Effector memory CD4-positive, alpha-beta T cell (primary cell): ENCODE measurements at regions not wholly inside any gene's neighbourhood (a gene's known extent, or its start where the extent isn't known, plus 50 kb on each side); places are given as distances from the start of the nearest gene placed in this dataset.
"Not testable (repeated sequence)": the region's sequence is repeated elsewhere in the genome, so short reads cannot be mapped to it uniquely, and the experiment has no call there.

Experiments used
- DNase-seq, 3 donors: peaks; one replicate each; pipeline ENCODE4 v3.0.0-alpha.2; 2020
- H3K27ac ChIP-seq: 2 replicates; pipeline ENCODE4 v1.7.0; 2013; ENCODE audit warnings: mild to moderate bottlenecking, low read length, moderate library complexity; ENCODE audit not compliant: insufficient read depth, poor library complexity, severe bottlenecking
- H3K27me3 ChIP-seq: replicated peaks from 2 replicates; pipeline ENCODE4 v1.7.0; 2013; ENCODE audit warnings: mild to moderate bottlenecking, low read length; ENCODE audit not compliant: insufficient read depth, control insufficient read depth, poor library complexity, severe bottlenecking
- H3K36me3 ChIP-seq: 2 replicates; pipeline ENCODE4 v1.7.0; 2013; ENCODE audit warnings: mild to moderate bottlenecking, low read length, moderate library complexity; ENCODE audit not compliant: control insufficient read depth, insufficient read depth
- H3K4me1 ChIP-seq: 2 replicates; pipeline ENCODE4 v1.7.0; 2013; ENCODE audit warnings: low read length, mild to moderate bottlenecking; ENCODE audit not compliant: control insufficient read depth, insufficient read depth, poor library complexity, severe bottlenecking
- H3K4me3 ChIP-seq: 2 replicates; pipeline ENCODE4 v1.7.0; 2013; ENCODE audit warnings: low read length, low read depth, mild to moderate bottlenecking; ENCODE audit not compliant: insufficient read depth, poor library complexity, severe bottlenecking
- H3K9me3 ChIP-seq: 2 replicates; pipeline ENCODE4 v1.7.0; 2013; ENCODE audit warnings: mild to moderate bottlenecking, low read length, moderate library complexity; ENCODE audit not compliant: control insufficient read depth

DNA sequence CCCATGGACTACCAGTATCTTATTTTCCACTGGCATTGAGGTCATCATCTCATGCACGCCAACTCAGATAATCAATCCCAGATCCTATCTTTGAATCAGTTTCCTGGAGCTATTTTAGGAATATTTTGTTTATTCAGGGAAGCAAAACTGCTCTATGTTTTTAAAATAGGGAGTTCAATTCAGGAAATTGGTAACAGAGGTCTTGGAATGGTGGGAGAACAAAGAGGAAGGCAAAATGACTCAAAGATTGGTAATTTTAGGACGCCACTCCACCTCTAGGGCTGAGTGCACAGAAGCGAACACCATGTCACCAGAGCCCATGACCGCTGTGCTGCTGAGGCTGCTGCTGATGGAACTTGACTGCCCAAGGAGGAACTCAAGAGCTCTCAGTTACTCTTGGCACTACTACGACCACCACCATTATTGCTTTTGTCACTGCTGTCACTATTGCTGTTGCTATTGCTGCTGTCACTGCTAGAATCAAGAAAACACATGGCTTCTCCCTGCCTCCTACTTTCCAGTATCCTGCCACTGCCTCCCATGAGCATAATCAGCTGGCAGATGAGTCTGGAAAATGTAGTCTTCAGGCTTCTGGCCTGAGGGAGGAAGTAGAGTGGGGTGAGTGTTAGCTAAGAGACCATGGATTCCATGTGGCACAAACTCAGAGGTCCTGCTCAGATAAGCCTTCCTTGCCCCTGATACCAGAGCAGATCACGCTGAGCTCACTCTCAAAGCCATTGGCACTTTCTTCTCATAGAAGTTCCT, 71.6 kb upstream of the CNIH3 start:
- H3K4me3 ChIP-seq: no peak overlapping the region
- no peak overlapping the region for H3K27ac ChIP-seq
- DNase-seq: no peak
- H3K9me3 ChIP-seq: no peaks in the 10 kb centered on the region
- no peaks in the 10 kb centered on the region for H3K27me3 ChIP-seq
- H3K36me3 ChIP-seq: no peaks in the 10 kb centered on the region
- H3K4me1 ChIP-seq: no peaks in the 10 kb centered on the region

DNA sequence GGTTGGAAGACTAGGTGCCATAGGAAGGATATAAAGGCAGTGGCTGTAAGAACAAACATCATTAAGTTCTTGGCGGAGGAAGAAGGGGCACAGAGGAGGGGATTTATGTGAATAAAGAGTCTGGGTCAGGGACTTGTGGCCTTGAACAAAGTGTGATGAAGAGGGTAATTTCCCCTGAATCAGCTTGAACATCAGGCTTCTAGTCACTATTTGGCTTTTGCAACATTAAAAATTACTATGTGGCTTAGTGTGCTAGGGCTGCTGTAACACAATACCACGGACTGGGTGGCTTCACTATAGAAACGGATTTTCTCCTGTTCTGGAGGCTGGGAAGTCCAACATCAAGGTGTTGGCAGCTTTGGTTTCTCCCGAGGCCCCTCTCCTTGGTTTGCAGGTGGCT, 70.5 kb upstream of the CNIH3 start:
- Histone ChIP-seq H3K36me3 (no peaks in the 10 kb centered on the region), H3K9me3 (no peaks in the 10 kb centered on the region), H3K4me3 (no peak overlapping the region), H3K27ac (no peak overlapping the region), H3K4me1 (no peaks in the 10 kb centered on the region), H3K27me3 (no peaks in the 10 kb centered on the region)
- no peak for DNase-seq

- Histone ChIP-seq H3K27me3 (no peaks in the 10 kb centered on the region), H3K9me3 (no peaks in the 10 kb centered on the region), H3K4me1 (no peaks in the 10 kb centered on the region), H3K27ac (no peak overlapping the region), H3K36me3 (no peaks in the 10 kb centered on the region), H3K4me3 (no peak overlapping the region)
- no peak for DNase-seq
These were observed 67.4 kb upstream of the CNIH3 start for GRCh38 chr1:224548676-224549075.

DNA sequence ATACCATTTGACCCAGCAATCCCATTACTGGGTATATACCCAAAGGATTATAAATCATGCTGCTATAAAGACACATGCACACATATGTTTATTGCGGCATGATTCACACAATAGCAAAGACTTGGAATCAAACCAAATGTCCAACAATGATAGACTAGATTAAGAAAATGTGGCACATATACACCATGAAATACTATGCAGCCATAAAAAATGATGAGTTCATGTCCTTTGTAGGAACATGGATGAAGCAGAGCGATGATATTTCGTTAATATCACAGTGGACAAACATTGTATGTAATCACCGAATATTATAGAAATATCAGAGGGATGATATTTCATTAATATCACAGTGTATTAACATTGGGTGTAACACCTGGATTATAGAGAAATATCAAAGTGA, 64.9 kb upstream of the CNIH3 start:
- DNase-seq, H3K9me3 ChIP-seq, H3K4me3 ChIP-seq, H3K27ac ChIP-seq, H3K36me3 ChIP-seq, H3K4me1 ChIP-seq, H3K27me3 ChIP-seq: not testable (repeated sequence)

- no peak overlapping the region for H3K27ac ChIP-seq
- H3K4me1 ChIP-seq: no peaks in the 10 kb centered on the region
- H3K4me3 ChIP-seq: no peak overlapping the region
- DNase-seq: no peak
- H3K9me3 ChIP-seq: no peaks in the 10 kb centered on the region
- no peaks in the 10 kb centered on the region for H3K36me3 ChIP-seq
- H3K27me3 ChIP-seq: no peaks in the 10 kb centered on the region
These were observed 62.1 kb upstream of the CNIH3 start for GRCh38 chr1:224554056-224554455.

DNA sequence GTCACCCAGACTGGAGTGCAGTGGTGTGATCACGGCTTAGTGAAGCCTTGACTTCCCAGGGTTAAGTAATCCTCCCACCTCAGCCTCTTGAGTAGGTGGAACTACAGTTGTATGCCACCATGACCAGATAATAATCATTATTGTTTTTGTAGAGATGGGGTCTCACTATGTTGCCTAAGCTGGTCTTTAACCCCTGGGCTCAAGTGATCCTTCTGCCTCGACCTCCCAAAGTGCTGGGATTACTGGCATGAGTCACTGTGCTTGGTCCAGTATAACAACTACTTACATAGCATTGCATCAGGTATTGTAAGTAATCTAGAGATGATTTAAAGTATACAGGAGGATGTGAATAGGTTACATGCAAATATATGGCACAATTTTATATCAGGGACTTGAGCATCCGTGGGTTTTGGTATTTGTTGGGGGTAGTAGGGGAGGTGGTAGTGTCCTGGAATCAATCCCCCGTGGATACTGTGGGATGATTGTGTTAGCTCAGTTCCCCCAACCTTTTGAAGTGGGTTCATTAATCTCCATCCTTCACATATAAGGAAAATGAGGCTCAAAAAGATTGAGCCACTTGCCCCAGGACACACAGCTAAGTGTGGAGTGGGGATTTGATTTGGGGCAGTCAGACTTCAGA, 61.4 kb upstream of the CNIH3 start:
- Histone ChIP-seq H3K27ac (no peak overlapping the region), H3K4me1 (no peaks in the 10 kb centered on the region), H3K4me3 (no peak overlapping the region), H3K36me3 (no peaks in the 10 kb centered on the region), H3K9me3 (no peaks in the 10 kb centered on the region), H3K27me3 (no peaks in the 10 kb centered on the region)
- no peak for DNase-seq

- no peaks in the 10 kb centered on the region for H3K9me3 ChIP-seq
- no peaks in the 10 kb centered on the region for H3K36me3 ChIP-seq
- H3K4me3 ChIP-seq: no peak overlapping the region
- H3K4me1 ChIP-seq: no peaks in the 10 kb centered on the region
- no peak for DNase-seq
- no peak overlapping the region for H3K27ac ChIP-seq
- H3K27me3 ChIP-seq: no peaks in the 10 kb centered on the region
These were observed 57.2 kb upstream of the CNIH3 start for GRCh38 chr1:224558904-224559303.

GRCh38 chr1:224559981-224560728, 56.0 kb upstream of the CNIH3 start:
- Histone ChIP-seq H3K4me3 (no peak overlapping the region), H3K27me3 (no peaks in the 10 kb centered on the region), H3K4me1 (no peaks in the 10 kb centered on the region), H3K27ac (no peak overlapping the region), H3K36me3 (no peaks in the 10 kb centered on the region), H3K9me3 (no peaks in the 10 kb centered on the region)
- no peak for DNase-seq

GRCh38 chr1:224562881-224563280, 53.2 kb upstream of the CNIH3 start:
- not testable (repeated sequence) for H3K9me3 ChIP-seq, H3K36me3 ChIP-seq, H3K4me1 ChIP-seq, DNase-seq, H3K27me3 ChIP-seq, H3K27ac ChIP-seq, H3K4me3 ChIP-seq

- no peaks in the 10 kb centered on the region for H3K27me3 ChIP-seq
- no peak for DNase-seq
These were observed 52.5 kb upstream of the CNIH3 start for GRCh38 chr1:224563666-224564065.

More at GRCh38 chr1:224563666-224564065, 52.5 kb upstream of the CNIH3 start:
- Histone ChIP-seq H3K27ac (no peak overlapping the region), H3K4me1 (no peaks in the 10 kb centered on the region), H3K4me3 (no peak overlapping the region), H3K9me3 (no peaks in the 10 kb centered on the region), H3K36me3 (no peaks in the 10 kb centered on the region)
